Progenitor cell of endocrine pancreas (in vitro differentiated cells): ENCODE measurements at regions not wholly inside any gene's neighbourhood (a gene's known extent, or its start where the extent isn't known, plus 50 kb on each side); places are given as distances from the start of the nearest gene placed in this dataset.

Source experiments
- DNase-seq: peaks from one replicate; pipeline ENCODE4 v3.0.0; 2021; ENCODE audit warnings: low spot score; ENCODE audit not compliant: unreplicated experiment
- H3K27ac Mint-ChIP-seq: 2 replicates; pipeline ENCODE4 v1.8.0; 2021; ENCODE audit warnings: mild to moderate bottlenecking, moderate library complexity, mixed read lengths
- H3K27me3 Mint-ChIP-seq: 2 replicates; pipeline ENCODE4 v1.8.0; 2021; ENCODE audit warnings: mixed read lengths
- H3K36me3 Mint-ChIP-seq: 2 replicates; pipeline ENCODE4 v1.8.0; 2022; ENCODE audit warnings: mixed read lengths; ENCODE audit not compliant: insufficient read depth
- H3K4me1 Mint-ChIP-seq: 2 replicates; pipeline ENCODE4 v1.8.0; 2021; ENCODE audit warnings: low read depth, mixed read lengths
- H3K4me3 Mint-ChIP-seq: 2 replicates; pipeline ENCODE4 v1.8.0; 2021; ENCODE audit warnings: low read depth, mild to moderate bottlenecking, moderate library complexity, mixed read lengths
- H3K9me3 Mint-ChIP-seq: 2 replicates; pipeline ENCODE4 v1.8.0; 2021; ENCODE audit warnings: low read depth, mixed read lengths
- TF ChIP-seq, protein P1 (sequence below): fragments of 200-600 bp; sonication (generic); IDR thresholded peaks from one replicate; pipeline ENCODE4 v1.5.0; 2021; ENCODE audit warnings: antibody characterized with exemption, mild to moderate bottlenecking; ENCODE audit not compliant: unreplicated experiment

DNA sequence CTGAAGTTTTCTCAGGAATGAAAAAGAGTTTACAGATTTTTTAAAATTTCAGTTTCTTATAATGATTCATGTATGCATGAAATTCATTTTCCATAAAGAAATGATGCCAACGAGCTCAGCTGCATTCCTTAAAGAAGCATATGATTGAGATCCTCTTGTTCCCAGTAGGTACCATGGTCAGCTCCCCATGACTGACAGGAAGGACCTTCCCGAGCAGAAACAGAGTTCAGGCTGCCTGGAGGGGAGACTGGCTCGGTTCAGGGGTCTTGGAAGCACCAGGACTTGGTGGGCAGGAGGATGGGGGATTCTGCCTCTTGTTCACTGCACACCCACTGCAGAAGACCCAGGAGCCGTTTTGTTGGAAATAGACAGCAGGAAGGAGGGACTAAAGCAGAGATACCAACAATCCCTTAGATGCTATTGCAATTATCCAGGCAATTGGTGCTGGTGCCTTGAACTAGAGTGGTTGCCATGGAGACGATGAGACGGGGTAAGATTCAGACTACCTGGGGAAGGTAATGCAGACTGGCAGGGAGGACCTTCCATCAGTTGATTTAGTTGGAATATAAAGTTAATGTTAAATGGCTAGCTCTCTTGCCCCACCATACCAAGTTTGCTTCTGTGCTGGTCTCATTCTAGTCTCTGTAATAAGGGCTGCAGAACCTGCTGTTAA lies 447.8 kb downstream of the MTRR start:
- Mint-ChIP-seq H3K4me3 (no peak overlapping the region), H3K27me3 (peaks cover 14% of the 10 kb centered on the region), H3K36me3 (no peaks in the 10 kb centered on the region), H3K4me1 (peaks cover 10% of the 10 kb centered on the region), H3K27ac (no peak overlapping the region), H3K9me3 (no peaks in the 10 kb centered on the region)
- TF ChIP-seq, protein P1, sequence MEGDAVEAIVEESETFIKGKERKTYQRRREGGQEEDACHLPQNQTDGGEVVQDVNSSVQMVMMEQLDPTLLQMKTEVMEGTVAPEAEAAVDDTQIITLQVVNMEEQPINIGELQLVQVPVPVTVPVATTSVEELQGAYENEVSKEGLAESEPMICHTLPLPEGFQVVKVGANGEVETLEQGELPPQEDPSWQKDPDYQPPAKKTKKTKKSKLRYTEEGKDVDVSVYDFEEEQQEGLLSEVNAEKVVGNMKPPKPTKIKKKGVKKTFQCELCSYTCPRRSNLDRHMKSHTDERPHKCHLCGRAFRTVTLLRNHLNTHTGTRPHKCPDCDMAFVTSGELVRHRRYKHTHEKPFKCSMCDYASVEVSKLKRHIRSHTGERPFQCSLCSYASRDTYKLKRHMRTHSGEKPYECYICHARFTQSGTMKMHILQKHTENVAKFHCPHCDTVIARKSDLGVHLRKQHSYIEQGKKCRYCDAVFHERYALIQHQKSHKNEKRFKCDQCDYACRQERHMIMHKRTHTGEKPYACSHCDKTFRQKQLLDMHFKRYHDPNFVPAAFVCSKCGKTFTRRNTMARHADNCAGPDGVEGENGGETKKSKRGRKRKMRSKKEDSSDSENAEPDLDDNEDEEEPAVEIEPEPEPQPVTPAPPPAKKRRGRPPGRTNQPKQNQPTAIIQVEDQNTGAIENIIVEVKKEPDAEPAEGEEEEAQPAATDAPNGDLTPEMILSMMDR: no peak
- DNase-seq: no peak

DNA sequence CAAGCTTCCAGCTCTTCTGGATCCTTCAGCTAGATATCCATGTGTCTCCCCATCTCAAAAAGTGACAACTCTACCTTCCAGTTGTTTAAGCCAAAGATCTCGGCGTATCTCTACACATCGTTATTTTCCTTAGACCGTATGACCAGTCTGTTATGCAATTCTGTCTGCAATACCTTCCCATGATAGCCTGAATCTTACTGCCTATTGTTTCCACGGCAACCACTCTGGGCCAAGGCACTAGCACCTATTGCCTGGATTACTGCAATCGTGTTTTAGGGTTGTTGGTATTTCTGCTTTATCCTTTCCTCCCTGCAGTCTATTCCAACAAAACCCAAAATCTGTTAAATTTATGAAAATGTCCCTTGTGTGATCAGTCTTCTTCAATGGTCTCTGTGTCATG lies 448.4 kb downstream of the MTRR start:
- H3K4me3 Mint-ChIP-seq: no peak overlapping the region
- H3K27me3 Mint-ChIP-seq: peaks cover 14% of the 10 kb centered on the region
- TF ChIP-seq, protein P1: no peak
- no peaks in the 10 kb centered on the region for H3K36me3 Mint-ChIP-seq
- DNase-seq: no peak
- H3K27ac Mint-ChIP-seq: no peak overlapping the region
- peaks cover 10% of the 10 kb centered on the region for H3K4me1 Mint-ChIP-seq
- H3K9me3 Mint-ChIP-seq: no peaks in the 10 kb centered on the region

DNA sequence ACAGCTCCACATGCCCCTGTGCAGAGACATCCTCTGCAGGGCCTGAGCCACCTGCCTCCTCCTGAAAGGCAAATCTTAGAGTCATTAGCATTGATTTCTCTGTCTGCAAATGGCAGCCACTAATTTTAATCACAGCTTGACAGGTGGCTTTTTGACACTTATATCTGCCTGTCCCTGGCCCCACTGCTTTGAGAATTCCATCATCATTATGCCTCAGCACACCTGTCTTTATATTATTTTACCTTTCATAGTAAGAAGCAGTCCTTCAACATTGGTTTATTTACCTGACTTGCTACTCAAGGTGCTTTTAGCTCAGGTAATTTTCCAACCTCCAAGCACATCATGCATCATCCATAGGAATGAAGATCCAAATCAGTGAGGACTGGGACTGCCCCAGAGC lies 451.3 kb downstream of the MTRR start:
- Mint-ChIP-seq H3K27me3 (peaks cover 14% of the 10 kb centered on the region), H3K4me3 (no peak overlapping the region), H3K4me1 (peaks cover 10% of the 10 kb centered on the region), H3K27ac (no peak overlapping the region), H3K9me3 (no peaks in the 10 kb centered on the region), H3K36me3 (no peaks in the 10 kb centered on the region)
- DNase-seq: no peak
- TF ChIP-seq, protein P1: no peak

DNA sequence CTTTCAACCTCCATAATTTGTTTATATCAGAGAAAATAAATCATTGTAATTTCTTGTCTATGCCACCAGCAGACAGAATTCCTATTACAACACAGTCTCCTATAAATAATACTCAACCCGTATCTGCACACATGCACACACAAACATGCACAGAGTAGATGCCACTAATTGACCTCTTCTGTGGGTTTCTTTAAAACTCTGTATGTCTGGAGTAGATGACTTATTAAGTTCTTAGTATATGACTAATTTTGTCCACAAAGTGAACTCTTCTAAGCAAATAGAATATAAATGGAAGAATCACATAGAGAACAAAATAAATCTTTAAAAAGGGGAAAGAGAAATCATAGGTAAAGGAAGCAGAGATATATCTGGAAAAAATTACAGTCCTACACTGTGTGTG lies 452.3 kb downstream of the MTRR start:
- Mint-ChIP-seq H3K4me3 (no peak overlapping the region), H3K27me3 (peaks cover 8% of the 10 kb centered on the region), H3K36me3 (no peaks in the 10 kb centered on the region), H3K9me3 (no peaks in the 10 kb centered on the region), H3K4me1 (peaks cover 10% of the 10 kb centered on the region), H3K27ac (no peak overlapping the region)
- DNase-seq: no peak
- TF ChIP-seq, protein P1: no peak

DNA sequence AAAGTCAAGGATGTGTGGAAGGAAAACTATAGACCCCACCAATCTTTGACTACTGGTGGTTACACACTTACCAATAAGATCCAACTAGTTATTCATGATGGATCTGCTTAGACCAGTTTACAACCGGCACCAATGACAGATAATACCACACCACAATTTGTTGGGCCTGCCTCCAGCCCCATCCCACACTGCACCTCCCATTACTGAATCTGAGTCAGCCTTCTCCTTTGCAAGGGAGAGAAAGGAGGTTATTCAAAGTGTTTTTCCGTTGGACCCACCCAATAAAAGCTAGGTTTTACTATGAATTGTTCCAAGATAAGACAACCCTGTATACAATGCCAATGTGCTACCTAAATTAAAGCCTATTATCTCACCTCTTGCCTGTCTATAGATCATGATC lies 453.5 kb downstream of the MTRR start:
- DNase-seq: no peak
- peaks cover 10% of the 10 kb centered on the region for H3K4me1 Mint-ChIP-seq
- no peaks in the 10 kb centered on the region for H3K36me3 Mint-ChIP-seq
- TF ChIP-seq, protein P1: no peak
- no peak overlapping the region for H3K27ac Mint-ChIP-seq
- H3K4me3 Mint-ChIP-seq: no peak overlapping the region
- H3K27me3 Mint-ChIP-seq: peaks cover 10% of the 10 kb centered on the region
- H3K9me3 Mint-ChIP-seq: no peaks in the 10 kb centered on the region
